HG03025 (cell line): ENCODE measurements at regions not wholly inside any gene's neighbourhood (a gene's known extent, or its start where the extent isn't known, plus 50 kb on each side); places are given as distances from the start of the nearest gene placed in this dataset.

Experiments
- ATAC-seq: cut with Tn5 transposase; IDR thresholded peaks from one replicate; pipeline ENCODE4 v1.9.1; 2021; ENCODE audit warnings: mild to moderate bottlenecking, moderate library complexity; ENCODE audit not compliant: unreplicated experiment, low FRiP score

GRCh38 chr2:9737053-9737875 lies 106.0 kb upstream of the TAF1B start:
- ATAC-seq, result no peak

GRCh38 chr2:9738062-9738461 lies 105.2 kb upstream of the TAF1B start:
- ATAC-seq, result no peak

- ATAC-seq, result no peak
Measured at GRCh38 chr2:9738535-9739496, 104.5 kb upstream of the TAF1B start.

- ATAC-seq, result no peak
Measured at GRCh38 chr2:9739531-9739964, 103.7 kb upstream of the TAF1B start.

GRCh38 chr2:9740382-9741073 lies 102.7 kb upstream of the TAF1B start:
- no peak for ATAC-seq

GRCh38 chr2:9741110-9741509 lies 102.2 kb upstream of the TAF1B start:
- no peak for ATAC-seq

- no peak for ATAC-seq
Measured at GRCh38 chr2:9742601-9743000, 100.7 kb upstream of the TAF1B start.

- ATAC-seq, result no peak
Measured at GRCh38 chr2:9744256-9745004, 98.8 kb upstream of the TAF1B start.

- no peak for ATAC-seq
Measured at GRCh38 chr2:9745153-9745899, 97.9 kb upstream of the TAF1B start.

GRCh38 chr2:9747396-9747795 lies 95.9 kb upstream of the TAF1B start:
- no peak for ATAC-seq

- no peak for ATAC-seq
Measured at GRCh38 chr2:9748577-9748976, 94.7 kb upstream of the TAF1B start.

- ATAC-seq, result no peak
Measured at GRCh38 chr2:9749546-9750223, 93.6 kb upstream of the TAF1B start.

GRCh38 chr2:9750224-9751215 lies 92.8 kb upstream of the TAF1B start:
- ATAC-seq, result no peak

GRCh38 chr2:9751831-9752230 lies 91.4 kb upstream of the TAF1B start:
- ATAC-seq, result no peak

- peak; percentile 36 for ATAC-seq
Measured at GRCh38 chr2:9752441-9753275, 90.6 kb upstream of the TAF1B start.

GRCh38 chr2:9753276-9753600 lies 90.0 kb upstream of the TAF1B start:
- peak; percentile 46 for ATAC-seq
